H1 (cell line): ENCODE measurements at regions not wholly inside any gene's neighbourhood (a gene's known extent, or its start where the extent isn't known, plus 50 kb on each side); places are given as distances from the start of the nearest gene placed in this dataset.

Experiments
- CTCF ChIA-PET: fragments of 300-600 bp; sonication (Branson Sonifier 250); formaldehyde crosslinking; loops from one replicate; lab custom pipeline; 2021; ENCODE audit not compliant: partially characterized antibody; lab: Charles Lee
- POLR2A ChIA-PET: fragments of 300-600 bp; sonication (Branson Sonifier 250); formaldehyde crosslinking; loops from one replicate; lab custom pipeline; 2021; ENCODE audit warnings: inconsistent platforms; ENCODE audit not compliant: partially characterized antibody; lab: Charles Lee
- DNase-seq, 2 experiments: peaks; one replicate each; pipeline versions ENCODE4 v3.0.0 to v3.0.0-alpha.2; 2010 to 2022; ENCODE audit warnings: low spot score in 2 of 2, low read depth in 1 of 2, mixed read lengths in 1 of 2
- FAIRE-seq: peaks from 2 replicates; lab custom pipeline; 2011; peaks lifted over from hg19 to GRCh38; lab: Jason Lieb, UNC
- H2AFZ ChIP-seq: 2 replicates; pipeline ENCODE4 v1.8.1; 2012; ENCODE audit warnings: low read length, inconsistent platforms
- H2AK5ac ChIP-seq: 2 replicates; pipeline ENCODE4 v1.6.1; 2013; ENCODE audit warnings: low read depth, low read length
- H2BK120ac ChIP-seq: replicated peaks from 2 replicates; pipeline ENCODE3; 2013; ENCODE audit warnings: low read depth, low read length, inconsistent platforms
- H2BK12ac ChIP-seq: 2 replicates; pipeline ENCODE4 v1.6.1; 2013; ENCODE audit warnings: low read depth, low read length
- H2BK15ac ChIP-seq: 2 replicates; pipeline ENCODE4 v1.6.1; 2013; ENCODE audit warnings: low read length
- H2BK20ac ChIP-seq: 2 replicates; pipeline ENCODE4 v1.6.1; 2013; ENCODE audit warnings: low read length
- H2BK5ac ChIP-seq: 2 replicates; pipeline ENCODE4 v1.6.1; 2013; ENCODE audit warnings: low read depth, low read length
- H3K14ac ChIP-seq: 2 replicates; pipeline ENCODE4 v1.6.1; 2013; ENCODE audit warnings: inconsistent platforms; ENCODE audit not compliant: insufficient read length
- H3K18ac ChIP-seq: 2 replicates; pipeline ENCODE4 v1.6.1; 2013; ENCODE audit warnings: low read length; ENCODE audit errors: extremely low read depth
- H3K23ac ChIP-seq: 2 replicates; pipeline ENCODE4 v1.6.1; 2013; ENCODE audit warnings: inconsistent platforms; ENCODE audit not compliant: insufficient read length
- H3K23me2 ChIP-seq: 2 replicates; pipeline ENCODE4 v1.6.1; 2013; ENCODE audit warnings: low read depth, low read length
- H3K27ac ChIP-seq: 2 replicates; pipeline ENCODE4 v1.6.1; 2011; ENCODE audit warnings: low read depth, low read length, inconsistent platforms
- H3K27me3 ChIP-seq, 4 experiments: replicated peaks in 1 of 4; 1 replicate in 1 of 4; 2 replicates in 3 of 4; pipeline versions ENCODE4 v1.6.1 to v1.8.1; 2011 to 2013; ENCODE audit warnings: low read length in 3 of 4, mild to moderate bottlenecking in 3 of 4, inconsistent platforms in 2 of 4, mixed read lengths in 2 of 4, moderate library complexity in 1 of 4; ENCODE audit not compliant: control insufficient read depth in 3 of 4, insufficient read depth in 3 of 4; ENCODE audit errors: extremely low read depth in 1 of 4
- H3K36me3 ChIP-seq, 4 experiments: 2 replicates each; pipeline versions ENCODE4 v1.6.1 to v1.8.1; 2011 to 2013; ENCODE audit warnings: mild to moderate bottlenecking in 4 of 4, low read length in 3 of 4, moderate library complexity in 2 of 4, control low read depth in 1 of 4, inconsistent platforms in 1 of 4; ENCODE audit not compliant: insufficient read depth in 4 of 4, control insufficient read depth in 2 of 4
- H3K4ac ChIP-seq: replicated peaks from 2 replicates; pipeline ENCODE3; 2013; ENCODE audit warnings: low read length, low read depth, mixed read lengths, inconsistent platforms; ENCODE audit not compliant: insufficient read length
- H3K4me1 ChIP-seq, 4 experiments: replicated peaks in 1 of 4; 1 replicate in 1 of 4; 2 replicates in 3 of 4; pipeline versions ENCODE4 v1.6.1 to v1.8.1; 2011 to 2013; ENCODE audit warnings: low read length in 3 of 4, inconsistent platforms in 2 of 4, mixed read lengths in 1 of 4; ENCODE audit not compliant: insufficient read depth in 4 of 4, control insufficient read depth in 3 of 4
- H3K4me2 ChIP-seq, 2 experiments: 2 replicates each; pipeline versions ENCODE4 v1.6.1 to v1.8.1; 2011 to 2013; ENCODE audit warnings: low read depth in 2 of 2, low read length in 2 of 2, control low read depth in 1 of 2, inconsistent platforms in 1 of 2, mild to moderate bottlenecking in 1 of 2; ENCODE audit not compliant: insufficient read depth in 1 of 2
- H3K4me3 ChIP-seq, 4 experiments: fragments of 200-600, 300-600 bp in 1 of 4; sonication (generic), shearing (Covaris generic), sonication (Bioruptor Twin) in 1 of 4; 2 replicates each; pipeline versions ENCODE4 v1.5.1 to v1.8.1; 2011 to 2016; ENCODE audit warnings: low read length in 4 of 4, low read depth in 3 of 4, control low read depth in 2 of 4, inconsistent platforms in 2 of 4, mild to moderate bottlenecking in 2 of 4, mixed read lengths in 1 of 4, moderate library complexity in 1 of 4; ENCODE audit not compliant: insufficient read depth in 2 of 4; ENCODE audit errors: extremely low read depth in 1 of 4
- H3K56ac ChIP-seq: replicated peaks from 2 replicates; pipeline ENCODE3; 2013; ENCODE audit warnings: low read depth, mild to moderate bottlenecking, mixed read lengths, low read length, inconsistent platforms; ENCODE audit not compliant: insufficient read length
- H3K79me1 ChIP-seq: 2 replicates; pipeline ENCODE4 v1.6.1; 2013; ENCODE audit warnings: low read depth, low read length, control low read depth
- H3K79me2 ChIP-seq, 2 experiments: 2 replicates each; pipeline versions ENCODE4 v1.6.1 to v1.8.1; 2012 to 2013; ENCODE audit warnings: low read length in 2 of 2, mild to moderate bottlenecking in 2 of 2, inconsistent platforms in 1 of 2; ENCODE audit not compliant: insufficient read depth in 2 of 2, control insufficient read depth in 1 of 2
- H3K9ac ChIP-seq, 4 experiments: replicated peaks in 1 of 4; 1 replicate in 1 of 4; 2 replicates in 3 of 4; pipeline versions ENCODE4 v1.6.1 to v1.8.1; 2011 to 2013; ENCODE audit warnings: low read depth in 3 of 4, low read length in 3 of 4, control low read depth in 2 of 4, mild to moderate bottlenecking in 2 of 4, moderate library complexity in 2 of 4, inconsistent platforms in 1 of 4; ENCODE audit errors: extremely low read depth in 1 of 4
- H3K9me3 ChIP-seq, 2 experiments: 2 replicates each; pipeline versions ENCODE4 v1.6.1 to v1.8.1; 2012 to 2013; ENCODE audit warnings: mild to moderate bottlenecking in 2 of 2, moderate library complexity in 2 of 2, control low read depth in 1 of 2, inconsistent platforms in 1 of 2, low read depth in 1 of 2, low read length in 1 of 2, mixed read lengths in 1 of 2; ENCODE audit not compliant: insufficient read depth in 2 of 2
- H4K20me1 ChIP-seq, 2 experiments: replicated peaks in 1 of 2; 2 replicates each; pipeline versions ENCODE3 to v1.8.1; 2011 to 2013; ENCODE audit warnings: inconsistent platforms in 2 of 2, low read length in 2 of 2, mild to moderate bottlenecking in 1 of 2; ENCODE audit not compliant: insufficient read depth in 2 of 2, control insufficient read depth in 1 of 2
- H4K5ac ChIP-seq: 2 replicates; pipeline ENCODE4 v1.6.1; 2013; ENCODE audit warnings: low read length, low read depth, mixed read lengths, inconsistent platforms; ENCODE audit not compliant: insufficient read length
- H4K8ac ChIP-seq: 2 replicates; pipeline ENCODE4 v1.8.0; 2013; ENCODE audit warnings: mild to moderate bottlenecking, moderate library complexity, low read length, inconsistent platforms; ENCODE audit not compliant: insufficient read depth; ENCODE audit errors: extremely low read depth
- H4K91ac ChIP-seq: replicated peaks from 2 replicates; pipeline ENCODE3; 2013; ENCODE audit warnings: low read length, mixed read lengths, inconsistent platforms; ENCODE audit not compliant: insufficient read length
- BRCA1 ChIP-seq: IDR thresholded peaks from 2 replicates; pipeline ENCODE4 v1.6.1; 2012; ENCODE audit warnings: low read depth, low read length, improper control_type of control experiment
- CHD2 ChIP-seq: IDR thresholded peaks from 2 replicates; pipeline ENCODE4 v1.6.1; 2012; ENCODE audit warnings: low read length, improper control_type of control experiment
- CTBP2 ChIP-seq: IDR thresholded peaks from 2 replicates; pipeline ENCODE4 v1.7.0; 2011; ENCODE audit warnings: borderline replicate concordance, mild to moderate bottlenecking, moderate library complexity, mixed read lengths, low read length; ENCODE audit not compliant: insufficient read depth, insufficient read length
- E2F6 ChIP-seq: IDR thresholded peaks from 2 replicates; pipeline ENCODE4 v1.6.1; 2012; ENCODE audit warnings: inconsistent platforms
- EZH2 ChIP-seq: fragments of 200-600 bp; sonication (generic); IDR thresholded peaks from 2 replicates; pipeline ENCODE4 v1.7.1; 2012; ENCODE audit warnings: low read depth, mild to moderate bottlenecking, moderate library complexity, low read length, inconsistent platforms; ENCODE audit not compliant: severe bottlenecking
- KDM4A ChIP-seq: IDR thresholded peaks from one replicate; pipeline ENCODE4 v1.7.1; 2012; ENCODE audit warnings: low read depth, mild to moderate bottlenecking, moderate library complexity, low read length, inconsistent platforms; ENCODE audit not compliant: severe bottlenecking
- PHF8 ChIP-seq: fragments of 200-600 bp; sonication (generic); conservative IDR thresholded peaks from 2 replicates; pipeline ENCODE4 v1.7.1; 2012; ENCODE audit warnings: low read depth, mild to moderate bottlenecking, inconsistent platforms, low read length, moderate library complexity
- POU5F1 ChIP-seq: IDR thresholded peaks from 2 replicates; pipeline ENCODE4 v1.6.1; 2011; ENCODE audit warnings: low read depth, mild to moderate bottlenecking, low read length, moderate library complexity
- RAD21 ChIP-seq, 2 experiments: IDR thresholded peaks in 1 of 2; conservative IDR thresholded peaks in 1 of 2; 2 replicates each; pipeline ENCODE4 v1.6.1; 2011; ENCODE audit warnings: low read depth in 2 of 2, low read length in 2 of 2, improper control_type of control experiment in 1 of 2, inconsistent platforms in 1 of 2, mild to moderate bottlenecking in 1 of 2, moderate library complexity in 1 of 2
- RBBP5 ChIP-seq: IDR thresholded peaks from 2 replicates; pipeline ENCODE4 v1.7.1; 2012; ENCODE audit warnings: low read depth, mild to moderate bottlenecking, inconsistent platforms, low read length, moderate library complexity, borderline replicate concordance
- RFX5 ChIP-seq: IDR thresholded peaks from 2 replicates; pipeline ENCODE4 v1.6.1; 2011; ENCODE audit warnings: low read depth, low read length, improper control_type of control experiment, borderline replicate concordance
- SP4 ChIP-seq: IDR thresholded peaks from 2 replicates; pipeline ENCODE4 v1.6.1; 2012; ENCODE audit warnings: low read length, inconsistent platforms
- ZNF274 ChIP-seq: IDR thresholded peaks from 2 replicates; pipeline ENCODE4 v1.7.0; 2012; ENCODE audit warnings: low read length, borderline replicate concordance; ENCODE audit errors: extremely low read depth
- WGBS, 2 experiments: shearing (Covaris generic) in 1 of 2; methylation state at CpG; one replicate each; pipeline versions ENCODE4 v1.1.6 to v1.1.7; 2013 to 2015; ENCODE audit warnings: low lambda C conversion rate in 2 of 2, mixed read lengths in 2 of 2, inconsistent platforms in 1 of 2, low coverage in 1 of 2, missing lambda C conversion rate in 1 of 2; ENCODE audit not compliant: insufficient replicate concordance in 2 of 2, insufficient coverage in 1 of 2, insufficient read length in 1 of 2; ENCODE audit errors: extremely low coverage in 1 of 2, missing lambda C conversion rate in 1 of 2; 5-methylcytosine and 5-hydroxymethylcytosine counted together

GRCh38 chr5:121108725-121109124 lies 644.6 kb downstream of the PRR16 start:
- DNase-seq (peak in 1 of 2 experiments; percentile 13), FAIRE-seq (no peak)
- no peaks in the 10 kb centered on the region for H3K36me3 ChIP-seq
- TF ChIP-seq BRCA1 (no peak), RAD21 (IDR thresholded peaks at IDR 0.05 in 1 of 2, conservative IDR thresholded peaks at IDR 0.05 in 1 of 2; ENCODE audit: low read depth in 2 of 2, low read length in 2 of 2) (no peak), RBBP5 (no peak), CTBP2 (no peak), KDM4A (no peak), POU5F1 (no peak), E2F6 (no peak), CHD2 (no peak), EZH2 (no peak), RFX5 (no peak), ZNF274 (no peak), PHF8 (no peak), SP4 (no peak)

More at GRCh38 chr5:121108725-121109124, 644.6 kb downstream of the PRR16 start:
- ChIA-PET CTCF (interaction anchor here (0.7 kb wide), 1 partner anchor 292 kb away, joined by 3 read pairs; no protein-coding TSS in a partner anchor), POLR2A (no interaction called here)
- Histone ChIP-seq H3K4me1 (peaks cover 0 to 3% (median 0%) of the 10 kb centered on the region in 4 experiments; a peak in 3 of 7 replicates), H3K79me1 (no peaks in the 10 kb centered on the region), H3K27me3 (no peaks in the 10 kb centered on the region), H4K91ac (no peak overlapping the region), H3K4me2 (no peak overlapping the region), H2BK15ac (no peak overlapping the region), H3K4me3 (no peak overlapping the region), H2AFZ (peak overlapping the region; percentile 62; the same call in 1 of the 2 replicates), H3K18ac (no peak overlapping the region; the same call in 1 of the 2 replicates), H4K8ac (no peak overlapping the region; the same call in 1 of the 2 replicates), H2BK20ac (no peak overlapping the region), H3K9me3 (peaks cover 0 to 12% of the 10 kb centered on the region in 2 experiments; a peak in 1 of 4 replicates), H2BK12ac (peak overlapping the region; percentile 50; the same call in 1 of the 2 replicates), H3K79me2 (no peaks in the 10 kb centered on the region), H3K9ac (no peak overlapping the region), H4K20me1 (no peaks in the 10 kb centered on the region), H2BK5ac (no peak overlapping the region), H3K14ac (no peak overlapping the region), H3K27ac (no peak overlapping the region), H3K23me2 (no peaks in the 10 kb centered on the region), H2BK120ac (no peak overlapping the region), H3K23ac (no peak overlapping the region), H4K5ac (no peak overlapping the region), H3K4ac (no peak overlapping the region), H2AK5ac (no peak overlapping the region), H3K56ac (no peak overlapping the region)
- 69% methylated on average over 8 of the region's 10 CpGs; no CpG with 5 or more reads in 1 of the 2 experiments for WGBS, 2 experiments
